AG09309 (cell line): ENCODE measurements at regions not wholly inside any gene's neighbourhood (a gene's known extent, or its start where the extent isn't known, plus 50 kb on each side); places are given as distances from the start of the nearest gene placed in this dataset.
A peak's percentile ranks its signal among the peaks of the same experiment; 100 is the strongest.

Experiments used
- DNase-seq: peaks from one replicate; pipeline ENCODE4 v3.0.0-alpha.2; 2010; ENCODE audit warnings: low read depth
- H3K4me3 ChIP-seq: 2 replicates; pipeline ENCODE4 v1.5.1; 2011; ENCODE audit warnings: mild to moderate bottlenecking, low read depth, low read length, moderate library complexity; ENCODE audit not compliant: control insufficient read depth
- TF ChIP-seq, protein P1 (sequence below): IDR thresholded peaks from 2 replicates; pipeline ENCODE4 v1.5.1; 2011; ENCODE audit warnings: mild to moderate bottlenecking, low read depth, low read length, inconsistent platforms; ENCODE audit not compliant: insufficient read depth, control insufficient read depth; ENCODE audit errors: missing control alignments

GRCh38 chr21:39097335-39097861 is 85.9 kb downstream of the PSMG1 start:
- DNase-seq, result no peak
- no peak overlapping the region for H3K4me3 ChIP-seq
- TF ChIP-seq, protein P1, sequence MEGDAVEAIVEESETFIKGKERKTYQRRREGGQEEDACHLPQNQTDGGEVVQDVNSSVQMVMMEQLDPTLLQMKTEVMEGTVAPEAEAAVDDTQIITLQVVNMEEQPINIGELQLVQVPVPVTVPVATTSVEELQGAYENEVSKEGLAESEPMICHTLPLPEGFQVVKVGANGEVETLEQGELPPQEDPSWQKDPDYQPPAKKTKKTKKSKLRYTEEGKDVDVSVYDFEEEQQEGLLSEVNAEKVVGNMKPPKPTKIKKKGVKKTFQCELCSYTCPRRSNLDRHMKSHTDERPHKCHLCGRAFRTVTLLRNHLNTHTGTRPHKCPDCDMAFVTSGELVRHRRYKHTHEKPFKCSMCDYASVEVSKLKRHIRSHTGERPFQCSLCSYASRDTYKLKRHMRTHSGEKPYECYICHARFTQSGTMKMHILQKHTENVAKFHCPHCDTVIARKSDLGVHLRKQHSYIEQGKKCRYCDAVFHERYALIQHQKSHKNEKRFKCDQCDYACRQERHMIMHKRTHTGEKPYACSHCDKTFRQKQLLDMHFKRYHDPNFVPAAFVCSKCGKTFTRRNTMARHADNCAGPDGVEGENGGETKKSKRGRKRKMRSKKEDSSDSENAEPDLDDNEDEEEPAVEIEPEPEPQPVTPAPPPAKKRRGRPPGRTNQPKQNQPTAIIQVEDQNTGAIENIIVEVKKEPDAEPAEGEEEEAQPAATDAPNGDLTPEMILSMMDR, result no peak

- no peak overlapping the region for H3K4me3 ChIP-seq
- TF ChIP-seq, protein P1, result no peak
- no peak for DNase-seq
Measured at GRCh38 chr21:39096754-39097153, 86.5 kb downstream of the PSMG1 start.

DNA sequence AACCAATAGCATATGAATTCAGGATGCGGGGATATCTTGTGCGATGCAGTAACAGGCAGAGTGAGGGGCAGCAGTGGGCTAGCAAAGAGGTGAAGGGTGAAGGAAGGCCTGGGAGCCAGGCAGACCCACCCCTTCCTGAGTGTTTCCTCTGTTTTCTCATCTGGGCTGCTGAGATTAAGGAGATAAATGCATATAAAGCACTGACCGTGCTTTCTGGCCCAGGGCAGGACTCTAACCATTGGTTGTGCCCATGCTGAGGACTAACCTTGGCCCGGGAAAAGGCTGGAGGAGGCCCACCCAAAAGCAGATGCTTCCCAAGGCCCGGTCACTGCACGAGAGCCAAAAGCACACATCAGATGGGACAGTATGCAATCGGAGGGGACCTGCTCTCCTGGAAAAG is 87.6 kb downstream of the PSMG1 start:
- TF ChIP-seq, protein P1, result no peak
- no peak overlapping the region for H3K4me3 ChIP-seq
- DNase-seq, result no peak

- TF ChIP-seq, protein P1, result no peak
- H3K4me3 ChIP-seq, result no peak overlapping the region
- DNase-seq, result peak; percentile 72
Measured at GRCh38 chr21:39094847-39095579, 88.2 kb downstream of the PSMG1 start.

DNA sequence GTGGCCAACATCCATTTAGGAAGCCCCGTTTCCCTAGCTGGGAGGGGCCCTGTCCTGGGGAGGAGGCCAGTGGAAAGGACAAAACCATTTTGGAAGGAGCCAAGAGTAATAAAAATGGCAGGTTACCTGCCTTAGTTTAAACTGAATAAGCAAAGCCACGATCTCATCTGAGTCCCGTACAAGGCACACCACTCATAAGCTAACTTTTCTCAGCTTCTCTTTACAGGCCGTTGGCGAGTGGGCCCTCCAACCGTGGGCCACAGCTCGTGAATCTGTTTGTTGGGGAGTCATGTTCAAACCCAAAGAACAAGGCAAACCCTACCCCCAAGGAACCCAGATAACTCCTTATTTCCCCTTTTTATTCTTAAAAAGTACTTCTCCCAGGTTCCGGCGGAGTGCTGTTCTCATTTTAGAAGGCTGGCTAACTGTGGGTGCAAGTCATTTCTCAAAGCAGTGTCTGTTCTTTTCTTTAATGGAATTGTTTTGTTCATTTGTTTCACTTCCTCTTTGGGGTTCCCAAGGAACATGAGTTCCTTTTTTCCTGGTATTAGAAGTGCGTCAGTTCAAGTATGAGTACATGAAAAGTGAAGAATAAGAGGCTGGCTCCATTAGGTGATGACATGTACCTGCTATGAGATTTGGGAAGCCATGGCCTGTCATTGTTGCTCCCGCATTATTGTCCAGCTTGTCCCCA is 89.0 kb downstream of the PSMG1 start:
- no peak overlapping the region for H3K4me3 ChIP-seq
- TF ChIP-seq, protein P1, result no peak
- DNase-seq, result no peak

- TF ChIP-seq, protein P1, result no peak
- no peak for DNase-seq
- no peak overlapping the region for H3K4me3 ChIP-seq
Measured at GRCh38 chr21:39093526-39093925, 89.7 kb downstream of the PSMG1 start.
